GM23248 (cell line): ENCODE measurements at regions not wholly inside any gene's neighbourhood (a gene's known extent, or its start where the extent isn't known, plus 50 kb on each side); places are given as distances from the start of the nearest gene placed in this dataset.

Experiments
- DNase-seq: peaks from one replicate; pipeline ENCODE4 v3.0.0-alpha.2; 2015
- H2AFZ ChIP-seq: fragments of 200-600 bp; sonication (generic); 2 replicates; pipeline ENCODE4 v1.6.1; 2016; ENCODE audit warnings: antibody characterized with exemption
- H3F3A ChIP-seq: fragments of 200-600 bp; sonication (generic); 2 replicates; pipeline ENCODE4 v1.6.1; 2016; ENCODE audit warnings: mild to moderate bottlenecking, antibody characterized with exemption, mixed run types; ENCODE audit not compliant: insufficient read depth
- H3K27ac ChIP-seq: fragments of 200-600 bp; sonication (generic); 2 replicates; pipeline ENCODE4 v1.5.1; 2016; ENCODE audit warnings: mild to moderate bottlenecking
- H3K27me3 ChIP-seq: fragments of 200-600 bp; sonication (generic); replicated peaks from 2 replicates; pipeline ENCODE4 v1.6.1; 2016; ENCODE audit warnings: mild to moderate bottlenecking; ENCODE audit not compliant: insufficient read depth
- H3K36me3 ChIP-seq: fragments of 200-600 bp; sonication (generic); 2 replicates; pipeline ENCODE4 v1.6.1; 2016; ENCODE audit warnings: low read depth, mild to moderate bottlenecking
- H3K4me1 ChIP-seq: fragments of 200-600 bp; sonication (generic); 2 replicates; pipeline ENCODE4 v1.6.1; 2016; ENCODE audit warnings: mild to moderate bottlenecking; ENCODE audit not compliant: insufficient read depth
- H3K4me2 ChIP-seq: fragments of 200-600 bp; sonication (generic); one replicate; pipeline ENCODE4 v1.6.1; 2016; ENCODE audit warnings: mild to moderate bottlenecking; ENCODE audit not compliant: unreplicated experiment
- H3K4me3 ChIP-seq: fragments of 200-600 bp; sonication (generic); 2 replicates; pipeline ENCODE4 v1.5.1; 2016; ENCODE audit warnings: mild to moderate bottlenecking
- H3K79me2 ChIP-seq: fragments of 200-600 bp; sonication (generic); 2 replicates; pipeline ENCODE4 v1.6.1; 2016; ENCODE audit warnings: mild to moderate bottlenecking; ENCODE audit not compliant: insufficient read depth
- H3K9ac ChIP-seq: fragments of 200-600 bp; sonication (generic); 2 replicates; pipeline ENCODE4 v1.6.1; 2016; ENCODE audit warnings: mild to moderate bottlenecking
- H3K9me2 ChIP-seq: fragments of 200-600 bp; sonication (generic); 2 replicates; pipeline ENCODE4 v1.6.1; 2016; ENCODE audit warnings: mixed run types, mild to moderate bottlenecking, moderate library complexity; ENCODE audit not compliant: insufficient read depth
- H3K9me3 ChIP-seq: fragments of 200-600 bp; sonication (generic); one replicate; pipeline ENCODE4 v1.6.1; 2017; ENCODE audit warnings: low read depth
- H4K20me1 ChIP-seq: fragments of 200-600 bp; sonication (generic); 2 replicates; pipeline ENCODE4 v1.6.0; 2016; ENCODE audit not compliant: insufficient read depth
- EZH2 ChIP-seq: fragments of 200-600 bp; sonication (generic); IDR thresholded peaks from 2 replicates; pipeline ENCODE4 v1.6.1; 2018; ENCODE audit warnings: antibody characterized with exemption, mild to moderate bottlenecking; ENCODE audit not compliant: insufficient read depth, poor library complexity, severe bottlenecking
- EZH2phosphoT487 ChIP-seq: fragments of 200-600 bp; sonication (generic); IDR thresholded peaks from 2 replicates; pipeline ENCODE4 v1.6.1; 2018; ENCODE audit warnings: antibody characterized with exemption, moderate library complexity, mild to moderate bottlenecking, low read depth; ENCODE audit not compliant: insufficient read depth
- WGBS, 2 experiments: methylation state at CpG; one replicate each; pipeline ENCODE4 v1.1.6; 2015 to 2017; ENCODE audit warnings: low lambda C conversion rate in 2 of 2, low coverage in 1 of 2; ENCODE audit errors: missing lambda C conversion rate in 2 of 2; 5-methylcytosine and 5-hydroxymethylcytosine counted together
- in situ Hi-C: fragments of 300-500 bp; cut with MboI; formaldehyde crosslinking; loops from 2 replicates; pipeline ENCODE4 v1.15.0; 2020

DNA sequence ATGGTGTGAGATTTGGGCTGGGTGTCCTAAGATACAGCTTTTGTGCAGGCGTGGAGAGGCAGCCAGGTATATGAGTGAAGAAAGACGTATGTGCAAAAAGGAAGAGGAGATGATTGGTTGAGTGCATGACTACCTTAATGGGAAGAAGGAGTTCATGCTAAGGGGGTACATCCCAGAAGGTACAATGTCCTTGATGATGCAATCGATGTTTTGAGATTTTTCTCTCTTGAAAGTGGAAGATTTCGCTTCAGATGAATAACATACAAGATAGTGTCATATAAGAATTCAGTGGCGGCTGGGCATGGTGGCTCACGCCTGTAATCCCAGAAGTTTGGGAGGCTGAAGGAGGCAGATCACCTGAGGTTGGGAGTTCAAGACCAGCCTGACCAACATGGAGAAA is 357.1 kb downstream of the KLF12 start:
- 96 to 100% methylated on average over 6 of the region's 6 CpGs for WGBS, 2 experiments
- no peak for TF ChIP-seq EZH2
- no peak for TF ChIP-seq EZH2phosphoT487
- Histone ChIP-seq H3K9me2 (no peaks in the 10 kb centered on the region), H3K9ac (no peak overlapping the region), H3F3A (no peaks in the 10 kb centered on the region), H3K4me1 (no peaks in the 10 kb centered on the region), H3K9me3 (no peaks in the 10 kb centered on the region), H3K4me3 (no peak overlapping the region), H4K20me1 (no peaks in the 10 kb centered on the region), H3K27ac (no peak overlapping the region), H3K36me3 (0 out of 2 replicates have a peak, but pooled peaks cover 2% of the 10 kb centered on the region), H3K27me3 (no peaks in the 10 kb centered on the region), H3K4me2 (no peak overlapping the region), H2AFZ (no peak overlapping the region), H3K79me2 (no peaks in the 10 kb centered on the region)
- DNase-seq: no peak
- in situ Hi-C loops: no loop called here

DNA sequence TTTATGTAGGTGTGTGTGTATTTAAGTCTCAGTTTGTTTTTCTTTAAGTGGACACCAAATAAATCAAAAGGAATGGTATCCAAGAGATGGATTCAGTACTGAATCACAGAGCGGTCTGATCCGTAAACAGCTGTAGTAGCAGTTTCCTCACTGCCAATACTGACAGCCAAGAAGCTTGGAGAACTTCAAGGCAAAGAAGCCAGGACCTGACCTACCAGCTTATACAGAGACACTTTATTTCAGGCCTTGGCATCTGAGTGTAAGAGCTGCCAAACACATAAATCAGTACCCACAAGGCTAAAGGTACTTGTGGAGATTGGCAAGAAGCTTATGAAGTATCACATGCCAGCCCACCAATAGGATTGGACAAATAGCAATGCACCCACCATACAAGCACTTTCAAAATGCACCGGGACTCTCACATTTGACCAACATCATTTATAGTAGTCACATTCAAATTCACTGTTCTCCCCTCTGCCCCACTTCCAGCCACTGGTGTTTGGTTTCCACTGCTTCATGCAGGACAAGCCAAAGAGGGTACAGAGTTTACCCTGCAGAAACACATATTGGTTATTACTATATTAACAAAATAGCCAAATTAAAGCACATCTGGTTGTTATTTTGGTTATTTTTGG is 357.9 kb downstream of the KLF12 start:
- no peak for TF ChIP-seq EZH2phosphoT487
- H3K9me3 ChIP-seq: no peaks in the 10 kb centered on the region
- no peaks in the 10 kb centered on the region for H3K4me1 ChIP-seq
- H3K27ac ChIP-seq: no peak overlapping the region
- DNase-seq: no peak
- no peaks in the 10 kb centered on the region for H3F3A ChIP-seq
- 42 to 45% methylated on average over 3 of the region's 3 CpGs for WGBS, 2 experiments
- in situ Hi-C loops: no loop called here
- no peak overlapping the region for H3K9ac ChIP-seq
- H4K20me1 ChIP-seq: no peaks in the 10 kb centered on the region
- H2AFZ ChIP-seq: no peak overlapping the region
- 0 out of 2 replicates have a peak, but pooled peaks cover 2% of the 10 kb centered on the region for H3K36me3 ChIP-seq
- H3K4me3 ChIP-seq: no peak overlapping the region
- no peaks in the 10 kb centered on the region for H3K27me3 ChIP-seq
- no peak overlapping the region for H3K4me2 ChIP-seq
- H3K9me2 ChIP-seq: no peaks in the 10 kb centered on the region
- H3K79me2 ChIP-seq: no peaks in the 10 kb centered on the region

- Histone ChIP-seq H3K4me2 (no peak overlapping the region), H4K20me1 (no peaks in the 10 kb centered on the region), H3F3A (no peaks in the 10 kb centered on the region), H3K36me3 (no peaks in the 10 kb centered on the region), H3K4me1 (no peaks in the 10 kb centered on the region), H3K9me3 (no peaks in the 10 kb centered on the region), H3K27me3 (no peaks in the 10 kb centered on the region), H3K9me2 (no peaks in the 10 kb centered on the region), H3K4me3 (no peak overlapping the region), H3K27ac (no peak overlapping the region), H3K9ac (no peak overlapping the region), H3K79me2 (no peaks in the 10 kb centered on the region), H2AFZ (no peak overlapping the region)
- TF ChIP-seq EZH2phosphoT487 (no peak), EZH2 (no peak)
- in situ Hi-C loops: no loop called here
- WGBS, 2 experiments: 81 to 85% methylated on average over 3 of the region's 3 CpGs
- DNase-seq: no peak
Observed at GRCh38 chr13:73773168-73773549, 361.0 kb downstream of the KLF12 start.

GRCh38 chr13:73772449-73773167 is 361.6 kb downstream of the KLF12 start:
- no peak overlapping the region for H3K4me3 ChIP-seq
- in situ Hi-C loops: no loop called here
- no peak overlapping the region for H3K4me2 ChIP-seq
- H3K79me2 ChIP-seq: no peaks in the 10 kb centered on the region
- H3K27me3 ChIP-seq: no peaks in the 10 kb centered on the region
- no peaks in the 10 kb centered on the region for H3K9me2 ChIP-seq
- DNase-seq: no peak
- WGBS, 2 experiments: 95 to 97% methylated on average over 8 of the region's 8 CpGs
- H3K9me3 ChIP-seq: no peaks in the 10 kb centered on the region
- no peak overlapping the region for H3K27ac ChIP-seq
- H4K20me1 ChIP-seq: no peaks in the 10 kb centered on the region
- TF ChIP-seq EZH2phosphoT487: no peak
- no peak for TF ChIP-seq EZH2
- H3F3A ChIP-seq: no peaks in the 10 kb centered on the region
- no peak overlapping the region for H3K9ac ChIP-seq
- H2AFZ ChIP-seq: no peak overlapping the region
- 0 out of 2 replicates have a peak, but pooled peaks cover 2% of the 10 kb centered on the region for H3K4me1 ChIP-seq
- no peaks in the 10 kb centered on the region for H3K36me3 ChIP-seq
